ENCODE measurements at regions not wholly inside any gene's neighbourhood (a gene's known extent, or its start where the extent isn't known, plus 50 kb on each side); places are given as distances from the start of the nearest gene placed in this dataset.

DNA sequence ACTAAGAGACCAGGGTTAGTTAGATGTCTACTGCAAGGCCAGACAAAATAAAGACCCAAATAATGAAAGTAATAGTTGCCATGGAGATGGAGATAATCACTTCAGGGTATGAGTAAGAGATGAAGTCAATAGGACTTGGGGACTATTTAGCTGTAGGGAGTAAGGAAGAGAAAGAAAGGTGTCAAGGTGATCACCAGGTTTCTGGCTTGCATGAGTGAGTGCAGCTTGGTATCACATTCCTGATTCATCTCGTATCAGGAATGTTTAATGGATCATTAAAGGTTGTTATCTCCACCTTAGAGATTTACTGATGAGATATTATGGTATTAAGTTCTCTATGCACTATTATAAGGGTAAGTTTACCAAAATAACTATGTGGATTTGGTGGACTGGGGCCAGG lies 357.4 kb upstream of the ATP11B start:
- TF ChIP-seq, protein P1, sequence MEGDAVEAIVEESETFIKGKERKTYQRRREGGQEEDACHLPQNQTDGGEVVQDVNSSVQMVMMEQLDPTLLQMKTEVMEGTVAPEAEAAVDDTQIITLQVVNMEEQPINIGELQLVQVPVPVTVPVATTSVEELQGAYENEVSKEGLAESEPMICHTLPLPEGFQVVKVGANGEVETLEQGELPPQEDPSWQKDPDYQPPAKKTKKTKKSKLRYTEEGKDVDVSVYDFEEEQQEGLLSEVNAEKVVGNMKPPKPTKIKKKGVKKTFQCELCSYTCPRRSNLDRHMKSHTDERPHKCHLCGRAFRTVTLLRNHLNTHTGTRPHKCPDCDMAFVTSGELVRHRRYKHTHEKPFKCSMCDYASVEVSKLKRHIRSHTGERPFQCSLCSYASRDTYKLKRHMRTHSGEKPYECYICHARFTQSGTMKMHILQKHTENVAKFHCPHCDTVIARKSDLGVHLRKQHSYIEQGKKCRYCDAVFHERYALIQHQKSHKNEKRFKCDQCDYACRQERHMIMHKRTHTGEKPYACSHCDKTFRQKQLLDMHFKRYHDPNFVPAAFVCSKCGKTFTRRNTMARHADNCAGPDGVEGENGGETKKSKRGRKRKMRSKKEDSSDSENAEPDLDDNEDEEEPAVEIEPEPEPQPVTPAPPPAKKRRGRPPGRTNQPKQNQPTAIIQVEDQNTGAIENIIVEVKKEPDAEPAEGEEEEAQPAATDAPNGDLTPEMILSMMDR (IDR thresholded peaks at IDR 0.05; ENCODE audit: borderline replicate concordance, control extremely low read depth, extremely low read depth, insufficient read depth, missing control alignments): no peak
- DNase-seq (ENCODE audit: low spot score): no peak
- in situ Hi-C loops (cut with MboI; ENCODE audit: low sequenced_read_pairs, unreplicated experiment): no loop called here

DNA sequence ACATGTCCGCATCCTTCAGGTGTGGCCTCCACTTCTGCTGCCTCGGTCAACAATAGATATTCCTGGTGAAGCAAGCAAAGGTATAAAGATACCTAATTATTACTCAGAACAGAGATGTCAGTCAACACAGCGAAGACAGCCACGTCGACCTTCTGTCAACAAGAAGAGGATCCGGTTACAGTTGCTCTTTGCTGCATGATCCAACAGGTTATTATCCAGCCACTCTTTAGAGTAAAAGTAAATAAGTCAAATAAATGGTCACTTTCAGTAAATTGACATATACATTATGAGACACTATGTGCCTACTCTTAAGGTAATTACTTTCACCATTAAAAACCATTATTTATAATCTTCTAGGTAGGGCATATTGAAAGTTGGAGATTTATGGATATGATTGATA lies 356.8 kb upstream of the ATP11B start:
- in situ Hi-C loops (cut with MboI; ENCODE audit: low sequenced_read_pairs, unreplicated experiment): no loop called here
- TF ChIP-seq, protein P1 (IDR thresholded peaks at IDR 0.05; ENCODE audit: borderline replicate concordance, control extremely low read depth, extremely low read depth, insufficient read depth, missing control alignments): no peak
- DNase-seq (ENCODE audit: low spot score): no peak

DNA sequence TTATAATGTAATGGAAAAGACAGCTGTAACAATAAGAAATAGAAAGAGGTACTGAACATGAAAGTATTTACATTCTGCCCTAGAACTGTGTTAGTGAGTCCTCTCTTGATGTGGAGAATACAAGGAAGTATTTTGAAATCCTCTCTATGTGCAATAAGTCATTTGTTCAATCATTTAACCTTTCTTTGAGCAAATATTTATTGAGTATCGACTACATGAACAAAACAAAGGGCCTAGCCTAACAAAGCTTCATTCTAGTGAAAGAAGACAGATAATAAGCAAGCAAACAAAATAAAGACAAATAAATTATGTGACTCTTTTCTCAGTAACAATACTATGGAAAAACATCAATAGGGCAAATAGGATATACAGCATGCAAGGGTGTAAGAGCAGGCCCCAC lies 354.9 kb upstream of the ATP11B start:
- in situ Hi-C loops (cut with MboI; ENCODE audit: low sequenced_read_pairs, unreplicated experiment): no loop called here
- TF ChIP-seq, protein P1 (IDR thresholded peaks at IDR 0.05; ENCODE audit: borderline replicate concordance, control extremely low read depth, extremely low read depth, insufficient read depth, missing control alignments): no peak
- no peak for DNase-seq (ENCODE audit: low spot score)

DNA sequence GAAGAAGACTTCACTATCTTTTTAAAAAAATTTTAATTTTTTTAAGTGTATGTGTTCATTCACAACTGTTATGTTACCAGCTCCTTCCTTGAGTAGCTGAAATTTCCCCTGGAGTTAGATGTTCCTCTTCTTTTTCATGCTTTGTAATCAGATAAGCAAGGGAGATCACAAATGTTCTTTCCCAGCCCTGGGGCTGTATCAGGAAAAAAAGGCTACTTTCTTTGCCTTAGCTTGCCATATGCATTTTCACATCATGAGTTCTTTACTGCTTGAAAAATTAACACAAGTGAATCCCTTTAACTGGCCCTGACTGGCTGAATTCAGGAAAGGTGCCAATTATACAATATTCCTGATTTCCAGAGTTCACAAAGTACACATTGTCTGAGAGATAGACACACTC lies 353.2 kb upstream of the ATP11B start:
- TF ChIP-seq, protein P1 (IDR thresholded peaks at IDR 0.05; ENCODE audit: borderline replicate concordance, control extremely low read depth, extremely low read depth, insufficient read depth, missing control alignments): no peak
- no peak for DNase-seq (ENCODE audit: low spot score)

DNA sequence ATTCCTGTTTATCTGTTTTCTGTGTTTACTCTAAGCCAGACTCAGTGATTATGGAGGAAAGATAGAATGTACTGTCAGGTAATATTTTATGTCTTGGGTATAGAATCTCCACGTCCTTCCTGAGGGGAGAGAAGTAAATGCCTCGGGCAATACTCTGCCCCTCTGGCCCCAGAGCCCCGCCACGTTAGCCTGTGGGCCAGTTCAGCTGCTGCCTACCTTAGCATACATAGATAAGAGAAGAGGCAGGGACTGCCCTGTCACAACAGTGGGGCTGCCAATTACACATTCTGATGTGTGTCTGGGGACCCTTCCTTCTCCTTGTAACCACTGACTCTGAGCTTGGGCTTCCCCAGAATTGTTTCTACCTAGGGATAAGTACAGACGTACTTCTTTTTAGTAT lies 347.7 kb upstream of the ATP11B start:
- in situ Hi-C loops (cut with MboI; ENCODE audit: low sequenced_read_pairs, unreplicated experiment): no loop called here
- TF ChIP-seq, protein P1 (IDR thresholded peaks at IDR 0.05; ENCODE audit: borderline replicate concordance, control extremely low read depth, extremely low read depth, insufficient read depth, missing control alignments): no peak
- DNase-seq (ENCODE audit: low spot score): no peak

More for the DNA sequence above, 353.2 kb upstream of the ATP11B start:
- in situ Hi-C loops (cut with MboI; ENCODE audit: low sequenced_read_pairs, unreplicated experiment): no loop called here

DNA sequence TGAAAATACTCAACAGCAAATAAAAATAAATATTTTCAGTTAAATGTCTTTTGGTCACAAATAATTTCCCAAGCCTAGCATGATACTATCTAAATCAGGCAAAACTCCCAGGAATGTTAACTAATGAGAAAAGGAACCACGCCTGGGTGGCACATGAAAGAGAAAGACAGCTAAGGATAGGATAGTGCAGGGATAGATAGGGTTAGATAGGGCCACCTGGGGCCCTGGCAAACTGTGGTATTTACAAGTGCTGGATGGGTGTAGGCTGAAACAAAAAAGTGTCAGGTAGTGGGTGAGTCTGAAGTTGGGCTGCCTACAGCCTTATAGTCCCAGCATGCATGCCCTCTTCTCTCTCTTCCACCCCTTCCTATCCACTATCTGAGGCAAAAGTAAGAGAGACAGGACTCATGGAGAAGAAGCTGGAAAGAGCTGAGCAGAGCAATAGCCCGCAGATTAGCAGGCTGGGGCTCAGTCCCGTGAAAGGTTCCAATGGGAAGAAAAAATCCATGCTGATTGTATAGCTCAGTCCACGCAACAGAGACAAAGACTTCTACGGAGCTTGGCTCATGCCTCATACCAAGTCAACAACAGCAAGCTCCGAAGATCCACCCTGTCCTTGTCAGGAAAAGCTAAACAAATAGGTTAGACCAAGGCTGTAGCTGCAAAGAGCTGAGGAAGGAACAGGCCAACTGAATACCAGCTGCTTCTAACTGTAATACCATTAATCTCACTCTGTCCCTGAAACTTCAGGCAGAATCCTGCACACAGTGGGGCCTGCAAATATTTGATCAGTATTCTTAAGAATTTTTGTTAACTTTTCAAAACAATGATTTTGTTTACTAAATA lies 342.1 kb upstream of the ATP11B start:
- no peak for DNase-seq (ENCODE audit: low spot score)
- TF ChIP-seq, protein P1 (IDR thresholded peaks at IDR 0.05; ENCODE audit: borderline replicate concordance, control extremely low read depth, extremely low read depth, insufficient read depth, missing control alignments): no peak
- in situ Hi-C loops (cut with MboI; ENCODE audit: low sequenced_read_pairs, unreplicated experiment): no loop called here
